Fibroblast of lung (primary cell): ENCODE measurements at regions not wholly inside any gene's neighbourhood (a gene's known extent, or its start where the extent isn't known, plus 50 kb on each side); places are given as distances from the start of the nearest gene placed in this dataset.

ENCODE experiments used
- EZH2 ChIP-seq: IDR thresholded peaks from 2 replicates; pipeline ENCODE4 v1.5.1; 2012; ENCODE audit warnings: low read length, control low read depth, mild to moderate bottlenecking; ENCODE audit errors: missing control alignments
- TF ChIP-seq, protein P1 (sequence below), 2 donors: IDR thresholded peaks in 1 of 2; conservative IDR thresholded peaks in 1 of 2; 1 replicate in 1 of 2; 2 replicates in 1 of 2; pipeline ENCODE4 v1.5.1; 2011 to 2012; ENCODE audit warnings: low read length in 2 of 2, control low read depth in 1 of 2, inconsistent platforms in 1 of 2, low read depth in 1 of 2, mild to moderate bottlenecking in 1 of 2

DNA sequence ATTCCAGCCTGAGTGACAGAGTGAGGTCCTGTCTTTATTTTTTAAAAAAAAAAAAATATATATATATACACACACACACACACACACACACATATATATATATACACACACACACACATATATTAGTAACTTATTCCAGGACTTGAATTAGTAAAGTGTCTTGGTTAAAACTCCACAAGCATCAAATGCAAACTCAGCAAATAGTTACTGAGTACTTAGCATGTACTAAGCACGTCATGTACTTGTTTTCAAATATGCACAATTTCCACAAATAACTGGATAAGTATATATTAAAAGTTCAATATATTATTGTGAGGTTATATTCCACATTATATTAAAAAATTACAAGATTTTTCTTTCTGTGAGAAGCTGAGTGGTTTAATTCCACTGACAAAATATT, 304.7 kb downstream of the ZEB2 start:
- TF ChIP-seq, protein P1, sequence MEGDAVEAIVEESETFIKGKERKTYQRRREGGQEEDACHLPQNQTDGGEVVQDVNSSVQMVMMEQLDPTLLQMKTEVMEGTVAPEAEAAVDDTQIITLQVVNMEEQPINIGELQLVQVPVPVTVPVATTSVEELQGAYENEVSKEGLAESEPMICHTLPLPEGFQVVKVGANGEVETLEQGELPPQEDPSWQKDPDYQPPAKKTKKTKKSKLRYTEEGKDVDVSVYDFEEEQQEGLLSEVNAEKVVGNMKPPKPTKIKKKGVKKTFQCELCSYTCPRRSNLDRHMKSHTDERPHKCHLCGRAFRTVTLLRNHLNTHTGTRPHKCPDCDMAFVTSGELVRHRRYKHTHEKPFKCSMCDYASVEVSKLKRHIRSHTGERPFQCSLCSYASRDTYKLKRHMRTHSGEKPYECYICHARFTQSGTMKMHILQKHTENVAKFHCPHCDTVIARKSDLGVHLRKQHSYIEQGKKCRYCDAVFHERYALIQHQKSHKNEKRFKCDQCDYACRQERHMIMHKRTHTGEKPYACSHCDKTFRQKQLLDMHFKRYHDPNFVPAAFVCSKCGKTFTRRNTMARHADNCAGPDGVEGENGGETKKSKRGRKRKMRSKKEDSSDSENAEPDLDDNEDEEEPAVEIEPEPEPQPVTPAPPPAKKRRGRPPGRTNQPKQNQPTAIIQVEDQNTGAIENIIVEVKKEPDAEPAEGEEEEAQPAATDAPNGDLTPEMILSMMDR (conservative IDR thresholded peaks at IDR 0.05 in 1 of 2, IDR thresholded peaks at IDR 0.05 in 1 of 2; ENCODE audit: low read depth in 1 of 2, low read length in 2 of 2) = no peak
- TF ChIP-seq EZH2 = no peak
